ENCODE measurements at regions not wholly inside any gene's neighbourhood (a gene's known extent, or its start where the extent isn't known, plus 50 kb on each side); places are given as distances from the start of the nearest gene placed in this dataset.
"Not testable (repeated sequence)": the region's sequence is repeated elsewhere in the genome, so short reads cannot be mapped to it uniquely, and the experiment has no call there.

- DNase-seq (ENCODE audit: low read depth): peak; percentile 67
These were observed 103.3 kb upstream of the EDIL3 start for GRCh38 chr5:84487963-84488362.

- DNase-seq (ENCODE audit: low read depth): no peak
These were observed 96.4 kb upstream of the EDIL3 start for GRCh38 chr5:84480873-84481637.

- no peak for DNase-seq (ENCODE audit: low read depth)
These were observed 93.9 kb upstream of the EDIL3 start for GRCh38 chr5:84478603-84479002.

GRCh38 chr5:84477485-84477884, 92.8 kb upstream of the EDIL3 start:
- no peak for DNase-seq (ENCODE audit: low read depth)

- DNase-seq (ENCODE audit: low read depth): no peak
These were observed 89.4 kb upstream of the EDIL3 start for GRCh38 chr5:84474126-84474525.

- DNase-seq (ENCODE audit: low read depth): no peak
These were observed 68.7 kb upstream of the EDIL3 start for GRCh38 chr5:84453405-84453804.

- DNase-seq (ENCODE audit: low read depth): no peak
These were observed 66.1 kb upstream of the EDIL3 start for GRCh38 chr5:84450617-84451414.

- no peak for DNase-seq (ENCODE audit: low read depth)
These were observed 60.5 kb upstream of the EDIL3 start for GRCh38 chr5:84445049-84445685.

GRCh38 chr5:84438456-84438855, 53.8 kb upstream of the EDIL3 start:
- no peak for DNase-seq (ENCODE audit: low read depth)

- DNase-seq (ENCODE audit: low read depth): peak; percentile 81
These were observed 53.1 kb upstream of the EDIL3 start for GRCh38 chr5:84437673-84438315.

- no peak for DNase-seq (ENCODE audit: low read depth)
These were observed 52.2 kb upstream of the EDIL3 start for GRCh38 chr5:84436866-84437265.

GRCh38 chr5:84435861-84436346, 51.2 kb upstream of the EDIL3 start:
- DNase-seq (ENCODE audit: low read depth): not testable (repeated sequence)
